Testis (tissue), 2 donors: ENCODE measurements at regions not wholly inside any gene's neighbourhood (a gene's known extent, or its start where the extent isn't known, plus 50 kb on each side); places are given as distances from the start of the nearest gene placed in this dataset.

ENCODE experiments used
- DNase-seq: peaks from one replicate; pipeline ENCODE4 v3.0.0-alpha.2; 2019
- H3K27ac ChIP-seq, 2 donors: fragments of 200-600 bp; sonication (generic); one replicate each; pipeline ENCODE4 v1.5.1; 2019
- H3K27me3 ChIP-seq: fragments of 200-600 bp; sonication (generic); one replicate; pipeline ENCODE4 v1.5.1; 2019
- H3K36me3 ChIP-seq: fragments of 200-600 bp; sonication (generic); one replicate; pipeline ENCODE4 v1.5.1; 2017; ENCODE audit warnings: low read depth; ENCODE audit errors: missing control alignments
- H3K4me1 ChIP-seq: fragments of 200-600 bp; sonication (generic); one replicate; pipeline ENCODE4 v1.5.1; 2019
- H3K4me3 ChIP-seq, 2 donors: fragments of 200-600 bp; sonication (generic); one replicate each; pipeline ENCODE4 v1.5.1; 2017 to 2019
- H3K9me3 ChIP-seq: fragments of 200-600 bp; sonication (generic); one replicate; pipeline ENCODE4 v1.5.1; 2017
- POLR2A ChIP-seq: fragments of 450-650 bp; IDR thresholded peaks from one replicate; pipeline ENCODE4 v1.6.1; 2017; ENCODE audit warnings: antibody characterized with exemption, mild to moderate bottlenecking, moderate library complexity
- WGBS, 2 donors: methylation state at CpG; one replicate each; pipeline ENCODE4 v1.1.5; 2018; 5-methylcytosine and 5-hydroxymethylcytosine counted together
- intact Hi-C: fragments of 100-400 bp; cut with DNase I; formaldehyde crosslinking; loops from one replicate; pipeline ENCODE4 v1.15.1; 2023; ENCODE audit warnings: low total_unique reads
- TF ChIP-seq, protein P1 (sequence below), 3 experiments: fragments of 450-650 bp in 2 of 3; fragments of 200-600 bp in 1 of 3; sonication (generic) in 1 of 3; IDR thresholded peaks; one replicate each; pipeline ENCODE4 v1.5.1; 2016 to 2019; ENCODE audit warnings: antibody characterized with exemption in 3 of 3, mild to moderate bottlenecking in 2 of 3, moderate library complexity in 1 of 3

DNA sequence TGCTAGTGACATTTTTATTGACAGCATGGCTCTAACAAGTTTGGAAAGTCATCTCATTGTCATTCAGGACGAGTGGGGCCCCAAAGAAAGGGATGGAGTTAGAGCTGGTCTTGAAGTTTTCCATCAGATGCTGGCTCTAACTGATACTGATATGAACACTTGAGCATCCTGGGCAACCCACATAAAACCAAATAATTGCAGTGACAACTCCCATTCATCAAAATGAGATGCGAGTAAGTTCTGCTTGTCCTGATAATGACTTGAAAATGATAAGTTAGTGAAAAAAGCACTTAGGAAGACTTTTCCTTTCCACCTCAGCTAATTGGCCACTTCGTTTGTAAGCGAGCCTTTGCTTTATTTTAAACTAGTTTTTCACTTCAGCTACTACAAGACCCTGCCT, 147.6 kb downstream of the SP3 start:
- H3K27ac ChIP-seq, result no peak overlapping the region
- TF ChIP-seq POLR2A, result no peak
- TF ChIP-seq, protein P1, sequence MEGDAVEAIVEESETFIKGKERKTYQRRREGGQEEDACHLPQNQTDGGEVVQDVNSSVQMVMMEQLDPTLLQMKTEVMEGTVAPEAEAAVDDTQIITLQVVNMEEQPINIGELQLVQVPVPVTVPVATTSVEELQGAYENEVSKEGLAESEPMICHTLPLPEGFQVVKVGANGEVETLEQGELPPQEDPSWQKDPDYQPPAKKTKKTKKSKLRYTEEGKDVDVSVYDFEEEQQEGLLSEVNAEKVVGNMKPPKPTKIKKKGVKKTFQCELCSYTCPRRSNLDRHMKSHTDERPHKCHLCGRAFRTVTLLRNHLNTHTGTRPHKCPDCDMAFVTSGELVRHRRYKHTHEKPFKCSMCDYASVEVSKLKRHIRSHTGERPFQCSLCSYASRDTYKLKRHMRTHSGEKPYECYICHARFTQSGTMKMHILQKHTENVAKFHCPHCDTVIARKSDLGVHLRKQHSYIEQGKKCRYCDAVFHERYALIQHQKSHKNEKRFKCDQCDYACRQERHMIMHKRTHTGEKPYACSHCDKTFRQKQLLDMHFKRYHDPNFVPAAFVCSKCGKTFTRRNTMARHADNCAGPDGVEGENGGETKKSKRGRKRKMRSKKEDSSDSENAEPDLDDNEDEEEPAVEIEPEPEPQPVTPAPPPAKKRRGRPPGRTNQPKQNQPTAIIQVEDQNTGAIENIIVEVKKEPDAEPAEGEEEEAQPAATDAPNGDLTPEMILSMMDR (IDR thresholded peaks at IDR 0.05), result no peak
- 82 to 85% methylated on average over 4 of the region's 4 CpGs for WGBS, 2 donors

DNA sequence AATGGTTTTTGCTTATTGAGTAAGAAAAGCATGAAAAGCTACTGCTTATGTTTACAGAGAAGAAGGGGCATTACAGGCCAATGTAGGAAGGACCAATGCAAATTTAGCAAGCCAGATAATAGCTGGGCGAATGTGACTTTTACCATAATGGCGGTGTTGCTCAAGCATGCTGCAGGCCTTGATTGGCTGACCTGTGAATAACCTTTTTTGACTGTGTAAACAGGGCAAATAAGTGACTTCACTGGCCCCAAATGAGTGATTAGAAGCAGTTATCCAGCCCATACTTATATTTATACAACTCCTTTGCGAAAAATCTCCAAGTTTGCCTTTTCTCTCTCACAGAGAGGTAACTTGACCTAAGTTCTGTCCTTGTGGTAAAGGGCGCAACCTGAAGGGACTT, 146.9 kb downstream of the SP3 start:
- no peaks in the 10 kb centered on the region for H3K27me3 ChIP-seq
- H3K27ac ChIP-seq, result no peak overlapping the region
- H3K9me3 ChIP-seq, result no peaks in the 10 kb centered on the region
- no peaks in the 10 kb centered on the region for H3K4me1 ChIP-seq
- TF ChIP-seq POLR2A, result no peak
- TF ChIP-seq, protein P1 (IDR thresholded peaks at IDR 0.05), result no peak
- H3K36me3 ChIP-seq, result no peaks in the 10 kb centered on the region
- H3K4me3 ChIP-seq, result no peak overlapping the region
- no peak for DNase-seq
- intact Hi-C loops, result no loop called here
- 89 to 94% methylated on average over 4 of the region's 4 CpGs for WGBS, 2 donors

More for the DNA sequence above, 147.6 kb downstream of the SP3 start:
- Histone ChIP-seq H3K27me3 (no peaks in the 10 kb centered on the region), H3K36me3 (no peaks in the 10 kb centered on the region), H3K9me3 (no peaks in the 10 kb centered on the region), H3K4me1 (no peaks in the 10 kb centered on the region), H3K4me3 (no peak overlapping the region)
- DNase-seq, result no peak
- intact Hi-C loops, result no loop called here

DNA sequence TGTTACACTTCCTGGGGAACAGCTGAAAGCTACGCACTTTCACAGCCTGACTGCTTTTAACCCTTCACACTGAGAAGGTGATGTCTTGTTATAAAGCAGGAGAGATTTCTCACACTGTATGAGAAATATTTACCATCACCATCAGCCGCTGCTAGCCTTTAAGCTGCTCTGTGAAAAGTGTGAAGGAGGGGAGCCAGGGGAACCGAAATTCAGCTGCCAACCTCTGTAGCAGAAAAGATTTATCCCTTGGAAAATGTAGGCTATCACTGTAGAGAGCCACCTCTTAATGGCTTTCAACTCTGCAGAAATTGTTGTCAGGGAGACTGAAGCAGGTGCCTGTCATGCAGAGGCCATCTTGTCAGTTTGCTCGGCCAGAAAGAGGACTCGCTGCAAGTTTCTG, 145.3 kb downstream of the SP3 start:
- Histone ChIP-seq H3K36me3 (no peaks in the 10 kb centered on the region), H3K27me3 (no peaks in the 10 kb centered on the region), H3K4me1 (no peaks in the 10 kb centered on the region), H3K4me3 (no peak overlapping the region), H3K9me3 (no peaks in the 10 kb centered on the region), H3K27ac (no peak overlapping the region)
- 85 to 90% methylated on average over 5 of the region's 5 CpGs for WGBS, 2 donors
- TF ChIP-seq, protein P1 (IDR thresholded peaks at IDR 0.05), result no peak
- TF ChIP-seq POLR2A, result no peak
- DNase-seq, result no peak
- intact Hi-C loops, result no loop called here

DNA sequence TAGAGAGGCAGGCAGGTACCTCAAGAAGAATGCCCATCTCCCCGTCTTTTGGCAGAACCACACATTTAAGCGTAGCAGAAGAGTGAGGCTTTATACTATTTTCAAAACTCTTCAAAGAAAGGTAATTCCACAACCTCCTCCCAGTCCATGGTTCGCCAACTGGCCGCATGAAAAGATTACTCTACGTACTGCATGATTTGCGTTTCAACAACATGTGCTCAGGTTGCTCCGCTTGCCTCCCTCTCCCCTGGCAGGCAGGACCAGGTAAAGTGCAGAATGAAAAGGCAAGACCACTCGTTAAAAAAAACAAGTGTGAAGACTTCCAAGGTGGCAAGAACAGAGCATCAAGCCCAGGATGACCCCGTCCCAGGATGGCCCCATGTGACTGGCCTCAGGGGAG, 143.7 kb downstream of the SP3 start:
- no peak for DNase-seq
- H3K4me1 ChIP-seq, result no peaks in the 10 kb centered on the region
- H3K9me3 ChIP-seq, result no peaks in the 10 kb centered on the region
- no peaks in the 10 kb centered on the region for H3K36me3 ChIP-seq
- no peak overlapping the region for H3K27ac ChIP-seq
- H3K4me3 ChIP-seq, result no peak overlapping the region
- 92 to 96% methylated on average over 9 of the region's 9 CpGs for WGBS, 2 donors
- intact Hi-C loops, result no loop called here
- H3K27me3 ChIP-seq, result no peaks in the 10 kb centered on the region
- TF ChIP-seq, protein P1 (IDR thresholded peaks at IDR 0.05), result no peak

DNA sequence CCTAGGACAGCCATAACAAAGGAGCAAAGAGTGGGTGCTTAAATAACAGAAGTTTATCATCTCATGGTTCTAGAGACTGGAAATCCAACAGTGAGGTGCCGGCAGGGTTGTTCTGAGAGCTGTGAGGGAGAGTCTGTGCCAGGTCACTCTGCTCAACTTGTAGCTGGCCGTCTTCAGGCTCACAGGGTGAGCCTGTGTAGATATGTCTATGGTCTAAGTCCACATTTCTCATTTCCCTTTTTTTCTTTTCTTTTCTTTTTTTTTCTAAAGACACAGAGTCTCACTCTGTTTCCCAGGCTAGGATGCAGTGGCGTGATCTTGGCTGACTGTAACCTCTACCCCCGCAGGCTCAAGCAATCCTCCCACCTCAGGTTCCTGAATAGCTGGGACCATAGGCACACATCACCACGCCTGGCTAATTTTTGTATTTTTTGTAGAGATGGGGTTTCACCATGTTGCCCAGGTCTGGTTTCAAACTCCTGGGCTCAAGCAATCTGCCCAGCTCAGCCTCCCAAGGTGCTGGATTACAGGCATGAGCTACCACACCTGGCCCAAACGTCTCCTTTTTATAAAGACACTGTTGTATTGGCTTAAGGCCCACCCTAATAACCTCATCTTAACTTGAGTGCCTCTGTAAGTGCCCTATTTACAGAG, 142.2 kb downstream of the SP3 start:
- TF ChIP-seq POLR2A, result no peak
- TF ChIP-seq, protein P1 (IDR thresholded peaks at IDR 0.05), result no peak
- Histone ChIP-seq H3K36me3 (no peaks in the 10 kb centered on the region), H3K27me3 (no peaks in the 10 kb centered on the region), H3K4me1 (no peaks in the 10 kb centered on the region), H3K27ac (no peak overlapping the region), H3K9me3 (no peaks in the 10 kb centered on the region), H3K4me3 (no peak overlapping the region)
- 89 to 92% methylated on average over 6 of the region's 6 CpGs for WGBS, 2 donors
- intact Hi-C loops, result no loop called here
- no peak for DNase-seq
